GM12875 (cell line): ENCODE measurements at regions not wholly inside any gene's neighbourhood (a gene's known extent, or its start where the extent isn't known, plus 50 kb on each side); places are given as distances from the start of the nearest gene placed in this dataset.
A peak's percentile ranks its signal among the peaks of the same experiment; 100 is the strongest.

ENCODE experiments used
- H3K4me3 ChIP-seq: one replicate; pipeline ENCODE4 v1.5.1; 2011; ENCODE audit warnings: low read depth, low read length, control low read depth
- TF ChIP-seq, protein P1 (sequence below): IDR thresholded peaks from 2 replicates; pipeline ENCODE4 v1.5.1; 2011; ENCODE audit warnings: low read depth, mild to moderate bottlenecking, control low read depth, inconsistent platforms, low read length, moderate library complexity, borderline replicate concordance; ENCODE audit not compliant: insufficient read depth

DNA sequence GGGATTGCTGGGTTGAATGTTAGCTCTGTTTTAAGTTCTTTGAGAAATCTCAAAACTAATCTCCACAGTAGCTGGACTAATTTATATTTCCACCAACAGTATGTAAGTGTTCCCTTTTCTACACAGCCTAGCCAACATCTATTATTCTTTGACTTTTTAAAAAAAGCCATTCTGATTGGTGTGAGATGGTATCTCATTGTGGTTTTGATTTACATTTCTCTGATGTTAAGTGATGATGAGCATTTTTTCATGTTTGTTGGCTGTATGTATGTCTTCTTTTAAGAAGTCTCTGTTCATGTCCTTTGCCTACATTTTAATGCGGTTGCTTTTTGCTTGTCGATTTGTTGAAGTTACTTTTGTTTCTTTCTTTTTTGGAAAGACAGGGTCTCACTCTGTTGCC, 301.1 kb upstream of the OR4E1 start:
- TF ChIP-seq, protein P1, sequence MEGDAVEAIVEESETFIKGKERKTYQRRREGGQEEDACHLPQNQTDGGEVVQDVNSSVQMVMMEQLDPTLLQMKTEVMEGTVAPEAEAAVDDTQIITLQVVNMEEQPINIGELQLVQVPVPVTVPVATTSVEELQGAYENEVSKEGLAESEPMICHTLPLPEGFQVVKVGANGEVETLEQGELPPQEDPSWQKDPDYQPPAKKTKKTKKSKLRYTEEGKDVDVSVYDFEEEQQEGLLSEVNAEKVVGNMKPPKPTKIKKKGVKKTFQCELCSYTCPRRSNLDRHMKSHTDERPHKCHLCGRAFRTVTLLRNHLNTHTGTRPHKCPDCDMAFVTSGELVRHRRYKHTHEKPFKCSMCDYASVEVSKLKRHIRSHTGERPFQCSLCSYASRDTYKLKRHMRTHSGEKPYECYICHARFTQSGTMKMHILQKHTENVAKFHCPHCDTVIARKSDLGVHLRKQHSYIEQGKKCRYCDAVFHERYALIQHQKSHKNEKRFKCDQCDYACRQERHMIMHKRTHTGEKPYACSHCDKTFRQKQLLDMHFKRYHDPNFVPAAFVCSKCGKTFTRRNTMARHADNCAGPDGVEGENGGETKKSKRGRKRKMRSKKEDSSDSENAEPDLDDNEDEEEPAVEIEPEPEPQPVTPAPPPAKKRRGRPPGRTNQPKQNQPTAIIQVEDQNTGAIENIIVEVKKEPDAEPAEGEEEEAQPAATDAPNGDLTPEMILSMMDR = no peak
- no peak overlapping the region for H3K4me3 ChIP-seq

- no peak overlapping the region for H3K4me3 ChIP-seq
- TF ChIP-seq, protein P1 = no peak
These were observed 291.4 kb upstream of the OR4E1 start for GRCh38 chr14:21965042-21965441.

GRCh38 chr14:21964180-21964579, 290.6 kb upstream of the OR4E1 start:
- no peak overlapping the region for H3K4me3 ChIP-seq
- TF ChIP-seq, protein P1 = no peak

DNA sequence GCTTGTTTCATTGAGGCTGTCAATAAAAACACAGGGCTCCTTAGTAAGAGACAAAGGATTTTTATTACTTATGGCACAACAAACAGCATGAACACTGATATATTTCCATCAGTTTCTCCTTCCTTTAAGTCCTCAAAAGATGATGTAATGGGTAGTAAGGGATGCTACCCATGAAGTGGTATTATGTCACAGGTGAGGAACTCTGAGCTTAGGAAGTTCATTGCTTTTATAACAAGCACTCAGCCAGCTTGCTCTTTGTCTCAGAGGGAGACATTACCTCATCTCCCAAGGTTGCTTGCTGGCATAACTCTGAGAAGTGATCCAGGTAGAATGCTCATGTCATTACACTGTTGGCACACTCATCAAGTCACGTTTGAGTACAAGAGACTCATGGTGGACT, 287.0 kb upstream of the OR4E1 start:
- TF ChIP-seq, protein P1 = no peak
- no peak overlapping the region for H3K4me3 ChIP-seq

- TF ChIP-seq, protein P1 = no peak
- H3K4me3 ChIP-seq = no peak overlapping the region
These were observed 268.3 kb upstream of the OR4E1 start for GRCh38 chr14:21941885-21942284.

DNA sequence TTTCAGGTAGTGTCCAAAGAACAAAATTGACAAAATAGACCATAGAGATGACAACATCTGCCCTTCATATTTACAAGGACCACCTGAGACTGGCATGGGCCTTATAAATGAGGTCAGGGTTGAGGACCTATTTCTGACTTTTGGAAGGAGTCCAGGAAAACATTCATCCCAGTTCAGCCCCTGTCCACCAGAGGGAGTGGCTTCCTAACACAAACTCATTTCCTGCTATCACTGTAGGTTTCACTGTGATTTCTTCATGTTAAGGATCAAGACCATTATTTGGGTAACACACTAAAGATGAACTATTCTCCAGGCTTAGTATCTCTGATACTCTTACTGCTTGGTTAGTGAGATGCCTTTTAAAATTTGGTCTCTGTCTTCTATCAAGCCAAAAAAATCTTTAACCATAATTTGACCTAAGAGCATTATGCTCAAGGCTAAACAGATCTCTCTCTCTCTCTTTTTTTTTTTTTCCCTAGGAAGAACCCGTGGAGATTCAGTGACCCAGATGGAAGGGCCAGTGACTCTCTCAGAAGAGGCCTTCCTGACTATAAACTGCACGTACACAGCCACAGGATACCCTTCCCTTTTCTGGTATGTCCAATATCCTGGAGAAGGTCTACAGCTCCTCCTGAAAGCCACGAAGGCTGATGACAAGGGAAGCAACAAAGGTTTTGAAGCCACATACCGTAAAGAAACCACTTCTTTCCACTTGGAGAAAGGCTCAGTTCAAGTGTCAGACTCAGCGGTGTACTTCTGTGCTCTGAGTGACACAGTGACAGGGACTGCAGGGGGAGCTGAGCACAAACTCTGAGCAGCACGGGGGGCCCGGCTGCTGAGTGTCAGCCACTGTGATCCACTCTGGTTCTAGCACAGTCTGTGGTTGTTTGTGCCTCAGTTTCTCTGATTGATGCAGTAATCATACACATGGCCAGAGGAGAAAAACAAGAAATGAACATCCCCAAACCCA, 267.6 kb upstream of the OR4E1 start:
- TF ChIP-seq, protein P1 = peak; percentile 57

DNA sequence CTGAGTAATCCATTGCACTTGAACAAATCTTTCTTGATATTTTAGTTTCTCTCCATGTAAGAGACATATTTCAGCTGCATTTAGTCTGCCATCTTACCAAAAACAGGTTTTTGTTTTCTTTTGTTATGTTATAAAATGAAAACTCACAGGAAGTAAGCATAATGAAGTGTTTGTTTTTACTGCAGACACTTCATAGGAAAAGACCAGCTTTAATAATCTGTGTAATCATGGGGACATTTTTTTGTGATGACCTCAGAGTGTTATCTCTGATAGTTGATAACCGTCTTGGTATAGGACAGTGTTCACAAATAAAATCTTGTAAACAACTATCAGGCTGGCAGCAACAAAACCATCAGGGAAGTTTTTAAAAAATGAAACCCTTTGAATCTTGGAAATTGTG, 266.2 kb upstream of the OR4E1 start:
- TF ChIP-seq, protein P1 = no peak
- H3K4me3 ChIP-seq = no peak overlapping the region

More for the DNA sequence above, 267.6 kb upstream of the OR4E1 start:
- no peak overlapping the region for H3K4me3 ChIP-seq
